Spleen (tissue), 3 donors: ENCODE measurements at regions not wholly inside any gene's neighbourhood (a gene's known extent, or its start where the extent isn't known, plus 50 kb on each side); places are given as distances from the start of the nearest gene placed in this dataset.

ENCODE experiments used
- POLR2A ChIP-seq, 3 donors: fragments of 450-650 bp; IDR thresholded peaks; one replicate each; pipeline ENCODE4 v1.5.1; 2017; ENCODE audit warnings: antibody characterized with exemption in 3 of 3, mild to moderate bottlenecking in 1 of 3
- POLR2AphosphoS5 ChIP-seq, 3 donors: sonication (generic); formaldehyde crosslinking; IDR thresholded peaks; one replicate each; pipeline ENCODE4 v1.5.1; 2017; ENCODE audit warnings: antibody characterized with exemption in 3 of 3

DNA sequence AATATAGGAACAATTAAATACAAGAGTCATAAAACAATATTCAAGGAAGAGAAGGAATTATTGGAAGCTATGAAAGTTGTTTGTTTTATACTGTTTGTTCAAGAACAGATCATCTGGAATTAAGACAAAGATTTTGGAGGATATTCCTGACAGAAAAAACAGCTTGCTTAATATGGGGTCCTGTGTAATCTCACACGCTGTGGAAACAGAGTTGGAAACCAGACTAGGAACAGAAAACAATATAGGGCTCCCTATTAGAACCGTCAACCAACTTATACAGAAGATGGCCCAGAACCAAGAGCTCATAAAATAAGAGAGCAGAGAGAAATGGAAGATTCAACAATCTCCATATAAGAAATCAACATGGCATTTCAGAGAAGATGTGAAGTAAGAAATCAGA, 156.0 kb downstream of the PCDH18 start:
- TF ChIP-seq POLR2A (IDR thresholded peaks at IDR 0.05) (no peak), POLR2AphosphoS5 (IDR thresholded peaks at IDR 0.05) (no peak)
